NCI-H69 (cell line): ENCODE measurements at regions not wholly inside any gene's neighbourhood (a gene's known extent, or its start where the extent isn't known, plus 50 kb on each side); places are given as distances from the start of the nearest gene placed in this dataset.

ENCODE experiments used
- DNase-seq: peaks from one replicate; lab custom pipeline; 2025; lab: John Stamatoyannopoulos, UW

DNA sequence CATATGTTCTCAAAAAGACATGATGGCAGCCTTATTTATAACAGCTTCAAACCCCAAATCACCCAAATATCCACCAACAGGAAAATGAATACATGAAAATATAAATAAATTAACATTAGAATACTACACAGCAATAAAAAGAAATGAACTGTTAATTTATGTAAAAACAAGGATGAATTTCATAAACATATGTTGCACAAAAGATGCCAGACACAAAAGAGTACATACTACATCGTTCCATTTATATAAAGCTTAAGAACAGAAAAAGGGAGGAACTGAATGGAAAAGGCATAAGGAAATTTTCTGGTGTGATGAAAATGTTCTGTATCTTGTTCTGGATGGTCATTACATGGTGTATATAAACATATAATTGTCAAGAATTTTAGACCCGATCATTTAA, 69.9 kb upstream of the TUSC7 start:
- DNase-seq: no peak

DNA sequence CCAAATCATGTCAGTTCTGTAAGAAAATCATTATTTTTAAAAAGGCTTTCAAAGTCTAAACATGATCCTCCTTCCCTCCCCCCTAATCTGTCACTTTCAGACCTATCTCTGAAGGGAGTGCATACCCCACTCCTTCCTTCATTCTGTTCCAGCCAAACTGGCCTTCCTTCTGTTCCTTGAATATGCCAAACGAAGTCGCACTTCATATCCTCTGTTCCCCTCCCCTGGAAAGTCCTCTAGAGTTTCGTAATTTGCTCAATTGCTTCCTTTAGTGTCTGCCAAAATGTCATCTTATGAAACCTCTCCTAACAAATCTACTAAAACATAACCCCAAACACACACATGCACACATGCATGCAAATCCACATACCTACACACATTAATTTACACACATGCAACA, 69.5 kb upstream of the TUSC7 start:
- no peak for DNase-seq

DNA sequence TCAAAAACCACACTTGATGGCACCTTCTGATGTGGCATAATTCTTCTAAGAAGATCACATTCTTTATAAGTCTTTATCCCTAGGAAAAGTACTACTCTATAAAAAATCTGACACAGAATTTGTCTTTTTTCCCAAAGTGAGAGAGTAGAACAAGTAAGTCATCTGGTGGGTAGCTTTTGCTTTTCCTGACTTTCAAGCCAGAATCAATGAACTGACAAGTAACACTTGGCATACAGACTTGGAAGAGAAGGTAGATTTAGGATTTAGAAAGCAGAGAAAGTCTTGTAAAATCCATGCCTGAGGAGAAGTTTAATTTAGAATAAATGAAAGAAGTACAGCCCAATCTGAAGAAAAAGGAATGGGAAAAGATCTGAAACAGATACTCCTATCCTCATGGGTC, 66.6 kb upstream of the TUSC7 start:
- no peak for DNase-seq

DNA sequence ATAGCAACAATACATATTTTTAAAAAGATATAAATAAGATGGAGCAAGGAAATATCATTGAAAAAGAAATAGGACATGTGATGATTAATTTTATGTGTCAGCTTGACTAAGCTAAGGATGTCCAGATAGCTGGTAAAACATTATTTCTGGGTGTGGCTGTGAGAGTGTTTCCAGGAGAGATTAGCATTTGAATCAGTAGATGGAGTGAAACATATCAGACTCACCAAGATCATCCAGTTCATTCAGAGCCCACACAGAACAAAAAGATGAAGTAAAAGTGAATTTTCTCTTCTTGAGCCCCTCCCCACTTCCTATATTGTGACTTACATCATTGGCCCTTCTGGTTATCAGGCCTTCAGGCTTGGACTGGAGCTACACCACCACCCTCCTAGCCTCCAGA, 61.6 kb upstream of the TUSC7 start:
- no peak for DNase-seq
